Ishikawa (cell line): ENCODE measurements at regions not wholly inside any gene's neighbourhood (a gene's known extent, or its start where the extent isn't known, plus 50 kb on each side); places are given as distances from the start of the nearest gene placed in this dataset.

Source experiments
- CREB1 ChIP-seq: IDR thresholded peaks from 2 replicates; pipeline ENCODE4 v1.6.1; 2012; ENCODE audit warnings: low read depth
- NFIC ChIP-seq: IDR thresholded peaks from 2 replicates; pipeline ENCODE4 v1.6.1; 2012
- RAD21 ChIP-seq: IDR thresholded peaks from 2 replicates; pipeline ENCODE4 v1.6.1; 2012; ENCODE audit warnings: low read depth

- TF ChIP-seq NFIC (no peak), RAD21 (no peak), CREB1 (no peak)
These were observed 459.7 kb downstream of the RAB28 start for GRCh38 chr4:13024147-13025105.
